Fibroblast of villous mesenchyme (primary cell): ENCODE measurements at regions not wholly inside any gene's neighbourhood (a gene's known extent, or its start where the extent isn't known, plus 50 kb on each side); places are given as distances from the start of the nearest gene placed in this dataset.

Source experiments
- DNase-seq: peaks from one replicate; pipeline ENCODE4 v3.0.0-alpha.2; 2010; ENCODE audit warnings: low read depth
- H3K4me3 ChIP-seq: 2 replicates; pipeline ENCODE4 v1.5.1; 2011; ENCODE audit warnings: low read depth, mild to moderate bottlenecking, low read length
- TF ChIP-seq, protein P1 (sequence below): IDR thresholded peaks from 2 replicates; pipeline ENCODE4 v1.5.1; 2012; ENCODE audit warnings: low read depth, mild to moderate bottlenecking, low read length; ENCODE audit not compliant: insufficient read depth

DNA sequence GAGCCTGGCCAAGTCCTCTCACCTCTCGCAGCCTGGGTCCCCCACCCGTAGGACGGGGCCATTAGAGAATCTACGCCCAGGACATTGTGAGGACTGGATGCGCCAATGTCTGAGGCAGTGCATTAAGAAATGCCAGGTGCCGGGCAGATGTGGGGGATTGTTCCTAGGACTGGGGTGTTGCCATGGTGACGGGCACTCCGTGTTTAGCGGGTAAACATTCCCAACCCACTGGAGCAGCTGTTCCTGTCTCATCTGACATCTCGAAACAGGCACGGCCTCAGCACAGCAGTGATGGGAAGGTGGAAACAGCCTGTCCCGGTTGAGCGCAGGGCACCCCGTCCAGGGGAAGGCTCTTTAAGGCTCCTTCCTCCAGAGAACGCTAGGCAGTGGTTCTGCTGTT, 99.6 kb upstream of the RTL6 start:
- TF ChIP-seq, protein P1, sequence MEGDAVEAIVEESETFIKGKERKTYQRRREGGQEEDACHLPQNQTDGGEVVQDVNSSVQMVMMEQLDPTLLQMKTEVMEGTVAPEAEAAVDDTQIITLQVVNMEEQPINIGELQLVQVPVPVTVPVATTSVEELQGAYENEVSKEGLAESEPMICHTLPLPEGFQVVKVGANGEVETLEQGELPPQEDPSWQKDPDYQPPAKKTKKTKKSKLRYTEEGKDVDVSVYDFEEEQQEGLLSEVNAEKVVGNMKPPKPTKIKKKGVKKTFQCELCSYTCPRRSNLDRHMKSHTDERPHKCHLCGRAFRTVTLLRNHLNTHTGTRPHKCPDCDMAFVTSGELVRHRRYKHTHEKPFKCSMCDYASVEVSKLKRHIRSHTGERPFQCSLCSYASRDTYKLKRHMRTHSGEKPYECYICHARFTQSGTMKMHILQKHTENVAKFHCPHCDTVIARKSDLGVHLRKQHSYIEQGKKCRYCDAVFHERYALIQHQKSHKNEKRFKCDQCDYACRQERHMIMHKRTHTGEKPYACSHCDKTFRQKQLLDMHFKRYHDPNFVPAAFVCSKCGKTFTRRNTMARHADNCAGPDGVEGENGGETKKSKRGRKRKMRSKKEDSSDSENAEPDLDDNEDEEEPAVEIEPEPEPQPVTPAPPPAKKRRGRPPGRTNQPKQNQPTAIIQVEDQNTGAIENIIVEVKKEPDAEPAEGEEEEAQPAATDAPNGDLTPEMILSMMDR: no peak
- no peak for DNase-seq
- no peak overlapping the region for H3K4me3 ChIP-seq

DNA sequence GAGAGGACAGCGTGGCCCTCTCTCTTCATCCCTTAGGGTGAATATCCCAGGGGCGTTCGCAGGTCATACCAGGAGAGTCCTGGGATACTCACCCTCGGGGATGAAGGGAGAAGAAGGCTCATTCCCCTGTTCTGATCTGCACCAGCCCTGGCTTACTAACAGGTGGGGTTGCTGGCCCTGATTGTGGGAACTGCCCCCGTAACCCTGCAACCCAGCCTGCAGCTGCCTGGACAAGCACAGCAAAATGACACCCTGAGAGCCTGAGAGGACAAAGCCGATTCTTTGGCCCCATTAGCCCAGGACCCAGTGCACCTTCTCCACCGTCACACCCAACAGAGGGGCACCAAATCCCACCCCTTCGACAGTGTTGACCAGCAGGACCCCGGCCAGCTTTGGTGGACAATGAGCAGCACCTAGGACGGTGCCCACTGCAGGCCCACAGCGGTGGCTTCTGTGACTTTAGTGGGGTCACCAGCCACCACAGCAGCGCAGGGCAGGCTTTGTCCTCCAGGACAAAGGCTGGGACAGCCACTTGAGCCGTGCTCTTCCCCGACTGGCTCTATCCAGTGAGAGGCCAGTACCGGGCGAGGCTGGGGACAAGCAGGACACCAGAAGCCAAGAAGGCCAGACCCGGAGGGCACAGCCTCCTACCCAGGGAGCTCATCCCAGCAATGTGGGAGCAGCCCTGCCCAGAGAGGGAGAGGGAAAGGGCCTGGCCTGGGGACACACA, 98.5 kb upstream of the RTL6 start:
- no peak for DNase-seq
- no peak overlapping the region for H3K4me3 ChIP-seq
- TF ChIP-seq, protein P1: no peak

DNA sequence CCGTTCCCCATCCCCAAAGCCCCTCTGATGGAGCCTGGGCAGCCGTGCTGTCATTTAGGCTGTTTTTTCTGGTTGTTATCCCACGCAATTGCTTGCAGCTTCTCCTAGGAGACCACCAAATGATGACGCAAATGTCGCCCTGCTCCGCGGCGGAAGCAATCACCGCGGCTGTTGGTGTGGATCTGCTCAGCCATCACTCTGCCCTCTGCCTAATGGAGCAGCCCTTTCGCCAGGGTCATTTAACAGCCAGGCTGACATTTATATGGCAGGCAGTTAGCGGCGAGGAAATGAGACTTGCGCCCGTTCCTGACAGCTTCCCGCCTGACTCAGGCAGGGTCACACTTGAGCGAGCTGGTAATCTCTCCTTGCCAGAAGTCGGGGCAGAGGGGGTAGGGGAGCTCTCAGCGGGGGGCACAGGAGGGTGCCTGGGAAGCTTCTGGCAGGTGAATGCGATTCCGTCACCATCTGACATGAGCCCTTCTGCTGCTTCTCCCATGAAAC, 97.9 kb upstream of the RTL6 start:
- DNase-seq: peak; percentile 15
- no peak overlapping the region for H3K4me3 ChIP-seq

DNA sequence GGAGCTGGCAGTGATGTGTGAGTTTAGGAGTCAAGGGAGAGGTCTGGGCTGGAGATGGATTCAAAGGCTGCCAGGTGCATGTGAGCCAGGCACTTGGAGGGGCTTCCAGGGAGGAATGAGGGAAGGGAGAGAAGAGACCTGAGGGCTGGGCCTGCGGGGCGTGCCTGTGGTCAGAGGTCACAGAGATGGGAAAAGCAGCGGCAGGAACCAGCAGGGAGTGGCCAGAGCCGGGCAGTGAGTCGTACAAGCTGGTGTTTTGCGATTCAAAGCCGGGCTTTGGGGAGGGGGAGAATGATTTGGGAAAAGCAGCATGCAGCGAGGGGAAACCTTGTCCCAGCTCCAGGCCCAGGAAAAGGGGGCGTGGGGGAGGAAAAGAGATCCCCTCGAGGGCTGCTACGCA, 96.9 kb upstream of the RTL6 start:
- TF ChIP-seq, protein P1: no peak
- no peak overlapping the region for H3K4me3 ChIP-seq
- DNase-seq: no peak

More for the DNA sequence above, 97.9 kb upstream of the RTL6 start:
- TF ChIP-seq, protein P1: no peak

DNA sequence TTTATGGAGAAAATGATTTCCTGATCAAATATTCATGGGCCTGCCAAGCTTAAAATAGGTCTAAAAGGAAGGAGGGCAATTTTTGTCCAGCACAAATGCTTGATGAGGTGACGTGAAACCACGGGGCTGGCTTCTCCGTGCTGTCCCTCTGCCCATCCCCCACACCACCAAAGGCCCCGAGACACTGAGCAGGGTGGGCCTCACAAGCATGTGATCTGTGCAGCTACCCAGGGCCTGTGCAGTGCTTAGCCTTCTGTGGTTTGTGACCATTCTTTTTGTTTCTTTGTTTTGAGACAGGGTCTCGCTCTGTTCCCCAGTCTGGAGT, 94.8 kb upstream of the RTL6 start:
- no peak for DNase-seq
- TF ChIP-seq, protein P1: no peak
- no peak overlapping the region for H3K4me3 ChIP-seq

DNA sequence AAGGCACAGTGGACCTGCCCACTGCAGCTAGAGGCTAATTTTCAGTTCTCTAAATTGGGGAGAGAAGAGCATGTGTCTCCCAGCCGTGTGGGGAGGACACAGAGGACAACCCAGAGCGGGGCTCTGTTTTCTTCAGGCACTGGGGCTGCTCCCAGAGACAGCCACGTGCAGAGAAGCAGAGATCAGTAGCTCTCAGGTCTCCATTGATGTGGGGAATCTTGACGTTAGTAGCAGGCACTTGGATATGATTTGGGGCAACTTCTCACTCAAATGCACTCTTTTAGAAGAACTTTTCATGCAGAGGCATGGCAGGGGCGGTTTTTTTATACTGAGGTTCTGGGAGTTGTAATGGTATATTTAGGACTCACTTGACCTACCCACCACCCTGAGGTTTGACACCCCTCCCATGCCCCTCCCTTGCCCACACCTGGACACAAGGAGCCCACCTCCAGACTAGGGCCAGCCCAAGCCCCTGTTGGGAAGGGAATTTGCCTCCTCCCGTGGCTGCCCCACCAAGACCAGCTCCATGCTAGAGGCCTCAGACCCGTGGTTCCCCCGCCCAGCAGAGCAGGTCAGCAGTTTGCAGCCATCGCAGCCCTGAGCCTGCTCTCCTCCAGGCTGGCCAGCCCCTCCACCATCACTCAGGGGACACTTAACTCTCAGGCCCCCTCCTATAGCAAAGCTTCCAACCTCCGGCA, 94.2 kb upstream of the RTL6 start:
- H3K4me3 ChIP-seq: no peak overlapping the region
- DNase-seq: no peak
- TF ChIP-seq, protein P1: no peak
